SU-DHL-6 (cell line): ENCODE measurements at regions not wholly inside any gene's neighbourhood (a gene's known extent, or its start where the extent isn't known, plus 50 kb on each side); places are given as distances from the start of the nearest gene placed in this dataset.

Experiments used
- H2AFZ ChIP-seq: fragments of 200-600 bp; sonication (generic); 2 replicates; pipeline ENCODE4 v1.6.1; 2014; ENCODE audit warnings: low read depth, mild to moderate bottlenecking, moderate library complexity, mixed read lengths, antibody characterized with exemption, low read length; ENCODE audit not compliant: severe bottlenecking
- H3F3A ChIP-seq: fragments of 200-600 bp; shearing (Covaris generic); 2 replicates; pipeline ENCODE4 v1.6.0; 2016; ENCODE audit warnings: antibody characterized with exemption, mild to moderate bottlenecking; ENCODE audit not compliant: insufficient read depth
- H3K27ac ChIP-seq: fragments of 200-600 bp; sonication (generic); 2 replicates; pipeline ENCODE4 v1.5.1; 2016; ENCODE audit warnings: low read depth, mild to moderate bottlenecking, low read length, moderate library complexity, mixed read lengths
- H3K27me3 ChIP-seq: fragments of 200-600 bp; sonication (generic), shearing (Covaris generic); 2 replicates; pipeline ENCODE4 v1.6.0; 2014; ENCODE audit warnings: mild to moderate bottlenecking, low read length
- H3K36me3 ChIP-seq: fragments of 200-600 bp; sonication (generic); 2 replicates; pipeline ENCODE4 v1.6.1; 2014; ENCODE audit warnings: mild to moderate bottlenecking, low read length, mixed read lengths
- H3K4me2 ChIP-seq: fragments of 300-600, 200-600 bp; shearing (Covaris generic), sonication (generic); 2 replicates; pipeline ENCODE4 v1.6.0; 2014; ENCODE audit warnings: low read length, low read depth, mild to moderate bottlenecking; ENCODE audit not compliant: poor library complexity, severe bottlenecking
- H3K4me3 ChIP-seq: fragments of 200-600 bp; sonication (generic); 2 replicates; pipeline ENCODE4 v1.5.1; 2014; ENCODE audit warnings: antibody characterized with exemption, low read length, mild to moderate bottlenecking, mixed read lengths; ENCODE audit not compliant: insufficient read depth, poor library complexity, severe bottlenecking
- H3K79me2 ChIP-seq: fragments of 200-600 bp; sonication (generic); 2 replicates; pipeline ENCODE4 v1.6.1; 2014; ENCODE audit warnings: mild to moderate bottlenecking, low read length, moderate library complexity; ENCODE audit not compliant: insufficient read depth
- H3K9ac ChIP-seq: fragments of 200-600 bp; sonication (generic); 2 replicates; pipeline ENCODE4 v1.7.0; 2014; ENCODE audit warnings: mild to moderate bottlenecking, low read length
- H3K9me2 ChIP-seq: fragments of 200-600 bp; sonication (generic); replicated peaks from 2 replicates; pipeline ENCODE4 v1.6.1; 2014; ENCODE audit warnings: low read length; ENCODE audit not compliant: insufficient read depth
- H3K9me3 ChIP-seq: fragments of 200-600 bp; sonication (generic); 2 replicates; pipeline ENCODE4 v1.6.1; 2014; ENCODE audit warnings: low read length, mixed read lengths; ENCODE audit not compliant: insufficient read depth
- H4K20me1 ChIP-seq: fragments of 200-600 bp; sonication (generic); 2 replicates; pipeline ENCODE4 v1.6.1; 2014; ENCODE audit warnings: low read depth, mild to moderate bottlenecking, antibody characterized with exemption, low read length, moderate library complexity, mixed read lengths
- EZH2phosphoT487 ChIP-seq: fragments of 200-600 bp; sonication (generic), shearing (Covaris generic); conservative IDR thresholded peaks from 2 replicates; pipeline ENCODE4 v1.6.1; 2018; ENCODE audit warnings: mild to moderate bottlenecking, antibody characterized with exemption, low read length, moderate library complexity, mixed read lengths
- TF ChIP-seq, protein P1 (sequence below): fragments of 200-600 bp; sonication (generic); IDR thresholded peaks from one replicate; pipeline ENCODE4 v1.5.1; 2017; ENCODE audit warnings: antibody characterized with exemption, mild to moderate bottlenecking, low read length, moderate library complexity; ENCODE audit not compliant: insufficient read depth, poor library complexity, severe bottlenecking

- no peaks in the 10 kb centered on the region for H3F3A ChIP-seq
Observed at GRCh38 chr7:115689941-115690340, 340.6 kb downstream of the TFEC start.

DNA sequence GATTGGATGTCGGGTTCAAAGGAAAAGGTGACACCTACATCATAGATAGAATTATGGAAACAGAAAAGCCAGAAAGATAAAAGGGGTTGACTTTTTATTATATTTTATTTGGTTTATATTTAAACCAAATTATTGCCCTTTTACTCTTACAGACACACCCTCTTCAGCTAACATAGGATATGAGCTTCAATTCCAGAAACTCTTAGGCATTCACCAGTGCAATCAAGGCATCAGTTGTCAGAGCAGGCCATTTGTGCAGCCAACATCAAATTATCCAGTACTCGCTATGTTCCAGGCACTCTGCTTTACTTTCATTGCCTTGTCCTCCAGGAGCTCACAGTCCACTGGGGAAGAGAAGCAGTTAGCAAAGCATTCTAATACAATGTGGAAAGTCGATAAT lies 347.5 kb downstream of the TFEC start:
- Histone ChIP-seq H3K79me2 (no peaks in the 10 kb centered on the region), H3K4me3 (no peak overlapping the region), H3F3A (no peaks in the 10 kb centered on the region), H2AFZ (no peak overlapping the region), H4K20me1 (no peaks in the 10 kb centered on the region), H3K27me3 (no peaks in the 10 kb centered on the region), H3K27ac (no peak overlapping the region), H3K36me3 (no peaks in the 10 kb centered on the region), H3K9me2 (no peaks in the 10 kb centered on the region), H3K9ac (no peak overlapping the region), H3K4me2 (no peak overlapping the region), H3K9me3 (no peaks in the 10 kb centered on the region)
- TF ChIP-seq, protein P1, sequence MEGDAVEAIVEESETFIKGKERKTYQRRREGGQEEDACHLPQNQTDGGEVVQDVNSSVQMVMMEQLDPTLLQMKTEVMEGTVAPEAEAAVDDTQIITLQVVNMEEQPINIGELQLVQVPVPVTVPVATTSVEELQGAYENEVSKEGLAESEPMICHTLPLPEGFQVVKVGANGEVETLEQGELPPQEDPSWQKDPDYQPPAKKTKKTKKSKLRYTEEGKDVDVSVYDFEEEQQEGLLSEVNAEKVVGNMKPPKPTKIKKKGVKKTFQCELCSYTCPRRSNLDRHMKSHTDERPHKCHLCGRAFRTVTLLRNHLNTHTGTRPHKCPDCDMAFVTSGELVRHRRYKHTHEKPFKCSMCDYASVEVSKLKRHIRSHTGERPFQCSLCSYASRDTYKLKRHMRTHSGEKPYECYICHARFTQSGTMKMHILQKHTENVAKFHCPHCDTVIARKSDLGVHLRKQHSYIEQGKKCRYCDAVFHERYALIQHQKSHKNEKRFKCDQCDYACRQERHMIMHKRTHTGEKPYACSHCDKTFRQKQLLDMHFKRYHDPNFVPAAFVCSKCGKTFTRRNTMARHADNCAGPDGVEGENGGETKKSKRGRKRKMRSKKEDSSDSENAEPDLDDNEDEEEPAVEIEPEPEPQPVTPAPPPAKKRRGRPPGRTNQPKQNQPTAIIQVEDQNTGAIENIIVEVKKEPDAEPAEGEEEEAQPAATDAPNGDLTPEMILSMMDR, result no peak
- no peak for TF ChIP-seq EZH2phosphoT487

More at GRCh38 chr7:115689941-115690340, 340.6 kb downstream of the TFEC start:
- Histone ChIP-seq H3K9me3 (no peaks in the 10 kb centered on the region), H3K79me2 (no peaks in the 10 kb centered on the region), H3K9ac (no peak overlapping the region), H3K4me3 (no peak overlapping the region), H4K20me1 (no peaks in the 10 kb centered on the region), H3K4me2 (no peak overlapping the region), H3K27ac (no peak overlapping the region), H3K27me3 (no peaks in the 10 kb centered on the region), H3K9me2 (no peaks in the 10 kb centered on the region), H2AFZ (no peak overlapping the region), H3K36me3 (no peaks in the 10 kb centered on the region)
- TF ChIP-seq EZH2phosphoT487, result no peak

GRCh38 chr7:115682507-115682906 lies 348.1 kb downstream of the TFEC start:
- Histone ChIP-seq H3K4me2 (no peak overlapping the region), H3K36me3 (no peaks in the 10 kb centered on the region)

GRCh38 chr7:115680921-115681320 lies 349.6 kb downstream of the TFEC start:
- TF ChIP-seq, protein P1, result no peak
- no peak for TF ChIP-seq EZH2phosphoT487
- Histone ChIP-seq H3K9ac (no peak overlapping the region), H3K4me3 (no peak overlapping the region), H3K27me3 (no peaks in the 10 kb centered on the region), H3K9me3 (no peaks in the 10 kb centered on the region), H2AFZ (no peak overlapping the region), H3K36me3 (no peaks in the 10 kb centered on the region), H3K9me2 (no peaks in the 10 kb centered on the region), H3K27ac (no peak overlapping the region), H3K79me2 (no peaks in the 10 kb centered on the region), H3K4me2 (no peak overlapping the region), H3F3A (no peaks in the 10 kb centered on the region), H4K20me1 (no peaks in the 10 kb centered on the region)

More at GRCh38 chr7:115682507-115682906, 348.1 kb downstream of the TFEC start:
- Histone ChIP-seq H3K9me2 (no peaks in the 10 kb centered on the region), H3K9ac (no peak overlapping the region), H3F3A (no peaks in the 10 kb centered on the region), H3K27ac (no peak overlapping the region), H3K27me3 (no peaks in the 10 kb centered on the region), H2AFZ (no peak overlapping the region), H3K79me2 (no peaks in the 10 kb centered on the region), H3K9me3 (no peaks in the 10 kb centered on the region), H3K4me3 (no peak overlapping the region), H4K20me1 (no peaks in the 10 kb centered on the region)
- TF ChIP-seq, protein P1, result no peak
- no peak for TF ChIP-seq EZH2phosphoT487
